Mesenchymal stem cell (in vitro differentiated cells and primary cell): ENCODE measurements at regions not wholly inside any gene's neighbourhood (a gene's known extent, or its start where the extent isn't known, plus 50 kb on each side); places are given as distances from the start of the nearest gene placed in this dataset.

Source experiments
- DNase-seq: peaks from one replicate; pipeline ENCODE4 v3.0.0-alpha.2; 2013
- H2AFZ ChIP-seq: one replicate; pipeline ENCODE4 v1.6.1; 2013; ENCODE audit warnings: low read depth, mild to moderate bottlenecking, control low read depth, inconsistent platforms, low read length, moderate library complexity
- H2AK5ac ChIP-seq: 2 replicates; pipeline ENCODE4 v1.6.1; 2013; ENCODE audit warnings: low read length, moderate library complexity, mild to moderate bottlenecking, inconsistent platforms; ENCODE audit not compliant: severe bottlenecking
- H2BK120ac ChIP-seq: one replicate; pipeline ENCODE4 v1.6.1; 2013; ENCODE audit warnings: low read depth, mild to moderate bottlenecking, inconsistent platforms, low read length, moderate library complexity
- H2BK12ac ChIP-seq, 2 experiments: one replicate each; pipeline ENCODE4 v1.6.1; 2013; ENCODE audit warnings: inconsistent platforms in 2 of 2, low read length in 2 of 2, mild to moderate bottlenecking in 2 of 2, moderate library complexity in 2 of 2, control low read depth in 1 of 2
- H2BK15ac ChIP-seq: one replicate; pipeline ENCODE4 v1.6.1; 2013; ENCODE audit warnings: mild to moderate bottlenecking, low read depth, inconsistent platforms; ENCODE audit not compliant: poor library complexity, severe bottlenecking
- H2BK5ac ChIP-seq: 2 replicates; pipeline ENCODE4 v1.6.1; 2013; ENCODE audit warnings: low read depth, mild to moderate bottlenecking, low read length, control low read depth, inconsistent platforms; ENCODE audit not compliant: poor library complexity, severe bottlenecking
- H3K14ac ChIP-seq, 2 experiments: one replicate each; pipeline ENCODE4 v1.6.1; 2013; ENCODE audit warnings: inconsistent platforms in 2 of 2, low read length in 2 of 2, control low read depth in 1 of 2, mild to moderate bottlenecking in 1 of 2, moderate library complexity in 1 of 2
- H3K18ac ChIP-seq, 2 experiments: one replicate each; pipeline ENCODE4 v1.6.1; 2013; ENCODE audit warnings: inconsistent platforms in 2 of 2, low read length in 2 of 2, control low read depth in 1 of 2, low read depth in 1 of 2, mild to moderate bottlenecking in 1 of 2
- H3K23ac ChIP-seq, 2 experiments: one replicate each; pipeline ENCODE4 v1.6.1; 2013; ENCODE audit warnings: inconsistent platforms in 2 of 2, low read length in 2 of 2, mild to moderate bottlenecking in 2 of 2, moderate library complexity in 2 of 2, control low read depth in 1 of 2
- H3K27ac ChIP-seq: 2 replicates; pipeline ENCODE4 v1.5.1; 2013; ENCODE audit warnings: mild to moderate bottlenecking, moderate library complexity, low read length, control low read depth, inconsistent platforms; ENCODE audit not compliant: poor library complexity, severe bottlenecking
- H3K27me3 ChIP-seq, 2 experiments: 2 replicates each; pipeline versions ENCODE4 v1.6.1 to v1.7.0; 2013; ENCODE audit warnings: low read length in 2 of 2, mild to moderate bottlenecking in 2 of 2, moderate library complexity in 2 of 2, control low read depth in 1 of 2, inconsistent platforms in 1 of 2; ENCODE audit not compliant: control insufficient read depth in 1 of 2, insufficient read depth in 1 of 2
- H3K36me3 ChIP-seq, 2 experiments: 2 replicates each; pipeline versions ENCODE4 v1.6.1 to v1.7.0; 2013; ENCODE audit warnings: low read length in 2 of 2, control low read depth in 1 of 2, inconsistent platforms in 1 of 2, low read depth in 1 of 2, mild to moderate bottlenecking in 1 of 2; ENCODE audit not compliant: insufficient read depth in 2 of 2, control insufficient read depth in 1 of 2
- H3K4ac ChIP-seq, 2 experiments: one replicate each; pipeline ENCODE4 v1.6.1; 2013; ENCODE audit warnings: inconsistent platforms in 2 of 2, low read length in 2 of 2, mild to moderate bottlenecking in 2 of 2, moderate library complexity in 2 of 2, control low read depth in 1 of 2, low read depth in 1 of 2
- H3K4me1 ChIP-seq: 2 replicates; pipeline ENCODE4 v1.6.1; 2013; ENCODE audit warnings: low read depth, low read length, control low read depth; ENCODE audit not compliant: control insufficient read depth, insufficient read depth
- H3K4me2 ChIP-seq: 2 replicates; pipeline ENCODE4 v1.6.1; 2013; ENCODE audit warnings: low read length, mild to moderate bottlenecking, inconsistent platforms; ENCODE audit not compliant: poor library complexity, severe bottlenecking
- H3K4me3 ChIP-seq, 2 experiments: 2 replicates each; pipeline versions ENCODE4 v1.5.1 to v1.7.0; 2013; ENCODE audit warnings: low read length in 2 of 2, mild to moderate bottlenecking in 2 of 2, control low read depth in 1 of 2, low read depth in 1 of 2; ENCODE audit not compliant: insufficient read depth in 1 of 2
- H3K79me1 ChIP-seq: replicated peaks from 2 replicates; pipeline ENCODE4 v1.6.1; 2013; ENCODE audit warnings: mild to moderate bottlenecking, control low read depth, low read length, inconsistent platforms; ENCODE audit not compliant: poor library complexity, severe bottlenecking
- H3K9ac ChIP-seq: 2 replicates; pipeline ENCODE4 v1.7.0; 2013; ENCODE audit warnings: mild to moderate bottlenecking, low read length, moderate library complexity
- H3K9me3 ChIP-seq: 2 replicates; pipeline ENCODE4 v1.7.0; 2013; ENCODE audit warnings: mild to moderate bottlenecking, low read length; ENCODE audit not compliant: control insufficient read depth
- H4K8ac ChIP-seq: one replicate; pipeline ENCODE4 v1.6.1; 2013; ENCODE audit warnings: inconsistent platforms, mild to moderate bottlenecking, low read length, moderate library complexity
- H4K91ac ChIP-seq: one replicate; pipeline ENCODE4 v1.6.1; 2013; ENCODE audit warnings: mild to moderate bottlenecking, low read length, inconsistent platforms
- WGBS: methylation state at CpG from one replicate; pipeline ENCODE4 v1.1.7; 2013; ENCODE audit warnings: mixed read lengths; 5-methylcytosine and 5-hydroxymethylcytosine counted together

DNA sequence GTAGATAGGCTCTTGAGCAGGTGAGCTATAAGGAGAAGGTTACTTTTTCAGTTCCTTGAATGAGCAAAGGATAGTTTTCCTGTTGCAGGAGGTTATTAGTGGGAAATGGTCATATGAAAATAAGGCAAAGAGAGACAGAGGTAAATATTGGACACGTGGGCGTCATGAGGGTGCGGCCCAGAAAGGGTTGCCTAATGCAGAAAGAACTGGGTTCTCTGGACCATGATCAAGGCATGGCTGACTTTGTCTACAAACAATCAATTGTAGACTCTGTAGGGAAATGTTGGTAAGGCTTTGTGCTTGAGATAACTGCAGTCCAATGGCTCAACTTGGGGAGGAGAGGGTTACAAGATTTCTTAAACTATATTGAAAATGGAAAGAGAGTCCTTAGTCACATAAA lies 585.8 kb downstream of the BCL11A start:
- Histone ChIP-seq H3K4me3 (no peak overlapping the region), H3K4me1 (no peaks in the 10 kb centered on the region), H4K8ac (no peak overlapping the region), H2AK5ac (no peak overlapping the region), H3K27me3 (no peaks in the 10 kb centered on the region), H2BK5ac (no peak overlapping the region), H3K23ac (no peak overlapping the region), H2AFZ (no peak overlapping the region), H3K4ac (no peak overlapping the region), H3K27ac (no peak overlapping the region), H3K4me2 (no peak overlapping the region), H3K18ac (no peak overlapping the region), H4K91ac (no peak overlapping the region), H3K79me1 (no peaks in the 10 kb centered on the region), H2BK15ac (no peak overlapping the region), H3K9me3 (no peaks in the 10 kb centered on the region), H2BK12ac (no peak overlapping the region), H3K9ac (no peak overlapping the region), H3K36me3 (no peaks in the 10 kb centered on the region), H2BK120ac (no peak overlapping the region), H3K14ac (no peak overlapping the region)
- WGBS: 95% methylated on average over 3 of the region's 3 CpGs
- DNase-seq: no peak

DNA sequence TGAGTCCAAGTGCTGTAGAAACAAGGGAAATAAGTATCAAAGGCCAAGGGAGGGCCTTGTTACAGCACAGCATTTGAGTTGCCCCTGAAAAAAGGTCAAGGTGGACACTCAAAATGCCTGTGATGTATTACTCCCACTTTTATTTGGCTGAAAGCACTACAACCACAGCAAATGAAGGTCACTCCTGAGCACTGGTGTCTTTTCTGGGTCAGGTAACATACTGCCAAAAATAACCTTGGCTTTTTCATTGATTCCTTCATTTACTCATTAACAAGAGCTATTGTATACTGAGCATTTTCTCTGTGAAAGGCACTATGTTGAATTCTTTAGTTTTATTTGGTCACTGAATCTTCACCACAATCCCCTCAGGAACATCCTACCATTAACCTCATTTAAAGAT lies 590.3 kb downstream of the BCL11A start:
- Histone ChIP-seq H3K14ac (no peak overlapping the region), H4K91ac (no peak overlapping the region), H3K27me3 (no peaks in the 10 kb centered on the region), H2BK5ac (no peak overlapping the region), H2AFZ (no peak overlapping the region), H2BK15ac (no peak overlapping the region), H2BK120ac (no peak overlapping the region), H3K23ac (no peak overlapping the region), H2BK12ac (no peak overlapping the region), H3K4ac (no peak overlapping the region), H4K8ac (no peak overlapping the region), H3K79me1 (no peaks in the 10 kb centered on the region), H3K9ac (no peak overlapping the region), H3K18ac (no peak overlapping the region), H3K4me1 (no peaks in the 10 kb centered on the region), H3K9me3 (no peaks in the 10 kb centered on the region), H3K36me3 (no peaks in the 10 kb centered on the region), H2AK5ac (no peak overlapping the region), H3K4me2 (no peak overlapping the region), H3K27ac (no peak overlapping the region), H3K4me3 (no peak overlapping the region)
- DNase-seq: no peak

DNA sequence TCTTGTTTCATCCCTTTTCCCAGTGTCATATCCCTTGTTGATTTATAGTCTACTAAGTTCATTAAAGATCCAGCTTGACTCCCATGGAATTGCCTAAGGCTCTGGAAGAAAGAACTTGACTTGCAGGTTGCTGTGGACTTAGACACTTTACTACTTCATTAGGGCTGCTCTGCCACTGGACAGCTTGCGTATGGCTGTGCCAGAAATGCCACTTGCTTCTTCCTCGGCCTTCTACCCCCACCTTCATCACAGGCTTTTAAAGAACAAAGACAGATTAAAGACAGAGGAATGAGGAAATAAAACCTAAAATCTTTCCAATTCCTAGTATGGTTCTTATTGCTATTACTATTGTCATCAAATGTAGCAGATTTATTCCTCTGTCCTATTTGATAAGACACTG lies 591.7 kb downstream of the BCL11A start:
- Histone ChIP-seq H3K23ac (no peak overlapping the region), H3K36me3 (no peaks in the 10 kb centered on the region), H3K9ac (no peak overlapping the region), H3K27ac (no peak overlapping the region), H3K4ac (no peak overlapping the region), H3K14ac (no peak overlapping the region), H3K79me1 (no peaks in the 10 kb centered on the region), H3K4me1 (no peaks in the 10 kb centered on the region), H2BK5ac (no peak overlapping the region), H3K4me3 (no peak overlapping the region), H2BK12ac (no peak overlapping the region), H3K18ac (no peak overlapping the region), H2AK5ac (no peak overlapping the region), H3K9me3 (no peaks in the 10 kb centered on the region), H3K4me2 (no peak overlapping the region), H2AFZ (no peak overlapping the region), H4K8ac (no peak overlapping the region), H2BK15ac (no peak overlapping the region), H3K27me3 (no peaks in the 10 kb centered on the region), H2BK120ac (no peak overlapping the region), H4K91ac (no peak overlapping the region)
- no peak for DNase-seq
- 83% methylated on average over 1 of the region's 2 CpGs for whole genome bisulfite sequencing

DNA sequence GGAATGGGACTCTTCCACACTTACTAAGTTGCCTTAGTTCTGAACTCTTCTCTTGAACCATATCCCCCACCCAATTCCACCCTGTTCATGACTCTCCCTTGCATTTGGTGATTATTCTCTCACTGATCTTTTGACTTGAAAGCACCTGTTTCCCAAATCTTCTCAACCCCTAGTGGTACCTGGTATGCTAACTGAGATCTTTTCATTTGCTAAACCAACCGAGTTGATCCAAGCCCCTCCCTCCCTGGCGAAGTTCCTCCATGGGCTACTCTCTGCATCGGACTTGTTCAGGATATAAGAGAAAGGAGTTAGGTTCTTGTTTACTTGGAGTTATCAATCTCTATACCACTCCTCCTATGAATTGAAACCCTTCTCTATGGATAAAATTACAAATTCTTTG lies 593.5 kb downstream of the BCL11A start:
- H2AK5ac ChIP-seq: no peak overlapping the region
- no peaks in the 10 kb centered on the region for H3K9me3 ChIP-seq
- no peaks in the 10 kb centered on the region for H3K4me1 ChIP-seq

More for the DNA sequence above, 593.5 kb downstream of the BCL11A start:
- no peak overlapping the region for H3K4me2 ChIP-seq
- DNase-seq: no peak
- no peak overlapping the region for H2BK5ac ChIP-seq
- H3K14ac ChIP-seq: no peak overlapping the region
- H3K9ac ChIP-seq: no peak overlapping the region
- no peak overlapping the region for H4K91ac ChIP-seq
- WGBS: no CpG with 5 or more reads among the region's 3 CpGs
- no peaks in the 10 kb centered on the region for H3K79me1 ChIP-seq
- H3K36me3 ChIP-seq: no peaks in the 10 kb centered on the region
- H3K27me3 ChIP-seq: no peaks in the 10 kb centered on the region
- H3K4ac ChIP-seq: no peak overlapping the region
- no peak overlapping the region for H3K23ac ChIP-seq
- no peak overlapping the region for H3K4me3 ChIP-seq
- no peak overlapping the region for H3K18ac ChIP-seq
- no peak overlapping the region for H4K8ac ChIP-seq
- no peak overlapping the region for H2AFZ ChIP-seq
- H2BK15ac ChIP-seq: no peak overlapping the region
- H3K27ac ChIP-seq: no peak overlapping the region
- H2BK12ac ChIP-seq: no peak overlapping the region
- H2BK120ac ChIP-seq: no peak overlapping the region
